GM12864 (cell line): ENCODE measurements at regions not wholly inside any gene's neighbourhood (a gene's known extent, or its start where the extent isn't known, plus 50 kb on each side); places are given as distances from the start of the nearest gene placed in this dataset.

Source experiments
- DNase-seq: peaks from one replicate; pipeline ENCODE4 v3.0.0-alpha.2; 2011; ENCODE audit warnings: low read depth
- H3K4me3 ChIP-seq: 2 replicates; pipeline ENCODE4 v1.5.1; 2011; ENCODE audit warnings: mild to moderate bottlenecking, low read depth, low read length, control low read depth
- TF ChIP-seq, protein P1 (sequence below): IDR thresholded peaks from 2 replicates; pipeline ENCODE4 v1.5.1; 2011; ENCODE audit warnings: low read depth, mild to moderate bottlenecking, moderate library complexity, low read length, control low read depth, inconsistent platforms; ENCODE audit errors: missing control alignments

- H3K4me3 ChIP-seq = no peak overlapping the region
- no peak for DNase-seq
- TF ChIP-seq, protein P1, sequence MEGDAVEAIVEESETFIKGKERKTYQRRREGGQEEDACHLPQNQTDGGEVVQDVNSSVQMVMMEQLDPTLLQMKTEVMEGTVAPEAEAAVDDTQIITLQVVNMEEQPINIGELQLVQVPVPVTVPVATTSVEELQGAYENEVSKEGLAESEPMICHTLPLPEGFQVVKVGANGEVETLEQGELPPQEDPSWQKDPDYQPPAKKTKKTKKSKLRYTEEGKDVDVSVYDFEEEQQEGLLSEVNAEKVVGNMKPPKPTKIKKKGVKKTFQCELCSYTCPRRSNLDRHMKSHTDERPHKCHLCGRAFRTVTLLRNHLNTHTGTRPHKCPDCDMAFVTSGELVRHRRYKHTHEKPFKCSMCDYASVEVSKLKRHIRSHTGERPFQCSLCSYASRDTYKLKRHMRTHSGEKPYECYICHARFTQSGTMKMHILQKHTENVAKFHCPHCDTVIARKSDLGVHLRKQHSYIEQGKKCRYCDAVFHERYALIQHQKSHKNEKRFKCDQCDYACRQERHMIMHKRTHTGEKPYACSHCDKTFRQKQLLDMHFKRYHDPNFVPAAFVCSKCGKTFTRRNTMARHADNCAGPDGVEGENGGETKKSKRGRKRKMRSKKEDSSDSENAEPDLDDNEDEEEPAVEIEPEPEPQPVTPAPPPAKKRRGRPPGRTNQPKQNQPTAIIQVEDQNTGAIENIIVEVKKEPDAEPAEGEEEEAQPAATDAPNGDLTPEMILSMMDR = no peak
Measured at GRCh38 chr7:106770191-106770590, 94.9 kb upstream of the PIK3CG start.

- H3K4me3 ChIP-seq = no peak overlapping the region
- no peak for DNase-seq
- TF ChIP-seq, protein P1 = no peak
Measured at GRCh38 chr7:106772655-106773108, 92.4 kb upstream of the PIK3CG start.

DNA sequence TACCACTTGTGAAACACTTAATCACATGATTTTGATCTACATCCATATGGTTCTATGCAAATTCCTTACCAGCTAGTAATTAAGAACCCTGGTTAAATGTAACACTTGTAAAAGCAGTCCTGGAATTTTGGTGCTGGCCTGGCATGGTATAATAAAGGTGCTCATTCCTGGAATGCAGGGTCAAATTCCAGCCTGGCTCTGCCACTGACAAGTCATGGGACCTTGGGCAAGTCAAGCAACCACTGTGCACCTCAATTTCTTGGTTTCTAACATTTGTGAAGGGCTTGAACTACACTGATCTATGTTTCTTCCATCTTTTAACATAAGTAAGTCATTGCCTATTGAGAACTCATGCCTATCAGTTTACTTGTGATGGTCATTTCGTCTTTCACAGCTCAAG is 91.9 kb upstream of the PIK3CG start:
- no peak overlapping the region for H3K4me3 ChIP-seq
- no peak for DNase-seq
- TF ChIP-seq, protein P1 = no peak

DNA sequence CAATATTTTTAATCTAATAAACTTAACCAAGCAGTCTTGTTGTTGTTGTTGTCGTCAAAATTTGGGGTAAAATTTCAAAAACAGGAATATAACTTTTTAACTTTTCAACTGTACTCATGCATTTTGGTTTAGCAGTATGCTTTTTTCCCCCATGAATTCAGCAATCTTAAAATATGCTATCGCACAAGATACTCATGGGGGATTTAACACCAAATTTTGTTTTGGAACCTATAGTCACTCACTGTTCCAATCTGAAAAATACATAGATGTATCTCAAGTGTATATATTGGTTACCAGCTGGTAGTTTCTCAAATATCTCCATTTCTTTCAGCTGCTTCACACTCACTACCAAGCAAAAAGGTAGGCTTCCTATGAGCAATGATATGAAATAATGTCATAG is 91.4 kb upstream of the PIK3CG start:
- no peak for DNase-seq
- TF ChIP-seq, protein P1 = no peak
- no peak overlapping the region for H3K4me3 ChIP-seq

DNA sequence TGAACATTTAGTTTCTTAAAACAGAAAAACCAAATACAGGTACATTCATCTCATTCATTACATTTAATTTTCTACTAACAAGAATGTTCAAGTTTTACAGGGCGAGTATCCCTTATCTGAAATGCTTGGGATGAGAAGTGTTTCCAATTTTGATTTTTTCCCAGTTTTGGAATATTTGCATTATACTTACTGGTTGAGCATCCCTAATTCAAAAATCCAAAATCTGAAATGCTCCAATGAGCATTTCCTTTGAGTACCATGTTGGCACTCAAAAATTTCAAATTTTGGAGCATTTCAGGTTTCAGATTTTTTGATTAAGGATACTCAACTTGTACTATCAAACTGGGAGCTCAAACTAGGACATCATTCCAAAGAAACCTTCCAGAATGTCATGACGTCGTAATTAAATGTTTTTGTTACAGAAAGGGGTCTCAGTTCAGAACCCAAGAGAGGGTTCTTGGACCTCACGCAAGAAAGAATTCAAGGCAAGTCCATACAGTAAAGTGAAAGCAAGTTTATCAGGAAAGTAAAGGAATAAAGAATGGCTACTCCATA is 90.8 kb upstream of the PIK3CG start:
- H3K4me3 ChIP-seq = no peak overlapping the region
- TF ChIP-seq, protein P1 = no peak
- no peak for DNase-seq

DNA sequence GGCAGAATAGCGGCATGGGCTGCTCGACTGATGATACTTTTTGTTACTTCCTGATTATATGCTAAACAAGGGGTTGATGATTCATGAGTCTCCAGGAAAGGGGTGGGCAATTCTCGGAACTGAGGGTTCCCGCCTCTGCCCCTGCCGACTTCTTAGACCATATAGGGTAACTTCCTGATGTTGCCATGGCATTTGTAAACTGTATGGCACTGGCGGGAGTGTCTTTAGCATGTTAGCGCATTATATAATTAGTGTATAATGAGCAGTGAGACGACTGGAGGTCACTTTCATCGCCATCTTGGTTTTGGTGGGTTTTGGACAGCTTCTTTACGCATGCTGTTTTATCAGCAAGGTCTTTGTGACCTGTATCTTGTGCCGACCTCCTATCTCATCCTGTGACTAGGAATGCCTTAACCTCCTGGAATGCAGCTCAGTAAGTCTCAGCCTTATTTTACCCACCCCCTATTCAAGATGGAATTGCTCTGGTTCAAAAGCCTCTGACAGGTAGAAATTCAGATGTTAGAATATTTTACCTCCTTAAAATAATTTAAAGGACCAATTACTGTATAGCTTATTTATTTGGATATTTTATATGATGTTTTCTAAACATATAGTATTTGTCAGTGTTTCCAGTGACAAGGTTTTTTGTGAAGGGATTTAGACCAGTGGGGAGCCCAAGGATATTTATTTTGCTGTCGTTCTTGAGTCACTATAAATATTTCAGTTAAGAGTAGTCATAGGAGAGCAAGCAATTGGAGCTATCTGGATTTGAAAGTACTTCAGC is 90.1 kb upstream of the PIK3CG start:
- H3K4me3 ChIP-seq = no peak overlapping the region
- TF ChIP-seq, protein P1 = no peak
- DNase-seq = no peak

DNA sequence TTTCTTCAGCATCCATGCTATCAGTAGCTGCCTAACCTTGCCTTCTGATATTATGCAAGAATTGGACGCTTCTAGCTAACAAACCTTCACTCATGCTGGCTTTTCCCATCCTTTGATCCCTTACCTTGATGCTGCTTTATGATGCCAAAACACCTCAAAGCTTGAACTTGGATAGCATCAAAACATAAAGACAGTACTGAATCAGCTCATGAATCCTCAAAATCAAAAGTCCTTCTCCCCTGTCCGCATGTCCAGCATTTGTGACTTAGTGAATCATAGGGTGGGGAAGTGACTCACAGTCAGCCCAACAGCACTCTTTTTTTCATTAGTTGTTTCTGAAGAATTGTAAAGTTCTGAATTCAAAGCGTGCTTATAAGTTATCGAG is 89.5 kb upstream of the PIK3CG start:
- TF ChIP-seq, protein P1 = no peak
- no peak overlapping the region for H3K4me3 ChIP-seq

More for the DNA sequence above, 89.5 kb upstream of the PIK3CG start:
- DNase-seq = no peak
